ENCODE measurements at regions not wholly inside any gene's neighbourhood (a gene's known extent, or its start where the extent isn't known, plus 50 kb on each side); places are given as distances from the start of the nearest gene placed in this dataset.
A peak's percentile ranks its signal among the peaks of the same experiment; 100 is the strongest.
"Not testable (repeated sequence)": the region's sequence is repeated elsewhere in the genome, so short reads cannot be mapped to it uniquely, and the experiment has no call there.

- peak overlapping the region; percentile 36 for H3K4me3 ChIP-seq (ENCODE audit: low read depth, low read length)
- no peak for TF ChIP-seq CTCF (IDR thresholded peaks at IDR 0.05; ENCODE audit: borderline replicate concordance, insufficient read depth, low read depth, low read length)
Measured at GRCh38 chr10:11673346-11674280, 62.2 kb upstream of the USP6NL start.

- no peak for TF ChIP-seq CTCF (IDR thresholded peaks at IDR 0.05; ENCODE audit: borderline replicate concordance, insufficient read depth, low read depth, low read length)
- H3K4me3 ChIP-seq (ENCODE audit: low read depth, low read length), result peak overlapping the region; percentile 36
Measured at GRCh38 chr10:11672836-11673235, 61.4 kb upstream of the USP6NL start.

- H3K4me3 ChIP-seq (ENCODE audit: low read depth, low read length), result no peak overlapping the region
- TF ChIP-seq CTCF (IDR thresholded peaks at IDR 0.05; ENCODE audit: borderline replicate concordance, insufficient read depth, low read depth, low read length), result no peak
Measured at GRCh38 chr10:11670381-11670780, 58.9 kb upstream of the USP6NL start.

GRCh38 chr10:11668847-11669610, 57.6 kb upstream of the USP6NL start:
- no peak for TF ChIP-seq CTCF (IDR thresholded peaks at IDR 0.05; ENCODE audit: borderline replicate concordance, insufficient read depth, low read depth, low read length)

GRCh38 chr10:11667756-11668155, 56.3 kb upstream of the USP6NL start:
- H3K4me3 ChIP-seq (ENCODE audit: low read depth, low read length), result no peak overlapping the region
- TF ChIP-seq CTCF (IDR thresholded peaks at IDR 0.05; ENCODE audit: borderline replicate concordance, insufficient read depth, low read depth, low read length), result no peak

More at GRCh38 chr10:11668847-11669610, 57.6 kb upstream of the USP6NL start:
- H3K4me3 ChIP-seq (ENCODE audit: low read depth, low read length), result no peak overlapping the region

GRCh38 chr10:11663763-11664555, 52.5 kb upstream of the USP6NL start:
- peak; percentile 29; the same call in 1 of the 2 replicates for TF ChIP-seq CTCF (IDR thresholded peaks at IDR 0.05; ENCODE audit: borderline replicate concordance, insufficient read depth, low read depth, low read length)
- no peak overlapping the region for H3K4me3 ChIP-seq (ENCODE audit: low read depth, low read length)

- H3K4me3 ChIP-seq (ENCODE audit: low read depth, low read length), result not testable (repeated sequence)
Measured at GRCh38 chr10:11663126-11663515, 51.7 kb upstream of the USP6NL start.
